ENCODE measurements at regions not wholly inside any gene's neighbourhood (a gene's known extent, or its start where the extent isn't known, plus 50 kb on each side); places are given as distances from the start of the nearest gene placed in this dataset.

- Histone ChIP-seq H4K5ac (ENCODE audit: insufficient read length, low read depth, low read length) (no peak overlapping the region), H3K4me1 (replicated peaks in 1 of 4; ENCODE audit: control insufficient read depth in 3 of 4, insufficient read depth in 4 of 4, low read length in 3 of 4) (no peaks in the 10 kb centered on the region), H3K79me1 (ENCODE audit: low read depth, low read length) (no peaks in the 10 kb centered on the region), H4K8ac (ENCODE audit: extremely low read depth, insufficient read depth, low read length) (no peak overlapping the region), H4K91ac (replicated peaks; ENCODE audit: insufficient read length, low read length) (no peak overlapping the region), H3K4me3 (ENCODE audit: extremely low read depth in 1 of 4, insufficient read depth in 2 of 4, low read depth in 3 of 4, low read length in 4 of 4) (no peak overlapping the region), H3K18ac (ENCODE audit: extremely low read depth, low read length) (no peak overlapping the region), H2BK12ac (ENCODE audit: low read depth, low read length) (no peak overlapping the region), H3K14ac (ENCODE audit: insufficient read length) (no peak overlapping the region), H2BK5ac (ENCODE audit: low read depth, low read length) (no peak overlapping the region), H3K36me3 (ENCODE audit: control insufficient read depth in 2 of 4, insufficient read depth in 4 of 4, low read length in 3 of 4) (no peaks in the 10 kb centered on the region), H3K9ac (replicated peaks in 1 of 4; ENCODE audit: extremely low read depth in 1 of 4, low read depth in 3 of 4, low read length in 3 of 4) (no peak overlapping the region), H2BK15ac (ENCODE audit: low read length) (no peak overlapping the region), H3K4me2 (ENCODE audit: insufficient read depth in 1 of 2, low read depth in 2 of 2, low read length in 2 of 2) (no peak overlapping the region), H2BK20ac (ENCODE audit: low read length) (no peak overlapping the region), H3K79me2 (ENCODE audit: control insufficient read depth in 1 of 2, insufficient read depth in 2 of 2, low read length in 2 of 2) (no peaks in the 10 kb centered on the region), H3K56ac (replicated peaks; ENCODE audit: insufficient read length, low read depth, low read length) (no peak overlapping the region), H3K27me3 (replicated peaks in 1 of 4; ENCODE audit: control insufficient read depth in 3 of 4, extremely low read depth in 1 of 4, insufficient read depth in 3 of 4, low read length in 3 of 4) (no peaks in the 10 kb centered on the region; a peak in 1 of 7 replicates), H2BK120ac (replicated peaks; ENCODE audit: low read depth, low read length) (no peak overlapping the region), H3K27ac (ENCODE audit: low read depth, low read length) (no peak overlapping the region), H2AK5ac (ENCODE audit: low read depth, low read length) (no peak overlapping the region), H3K9me3 (ENCODE audit: insufficient read depth in 2 of 2, low read depth in 1 of 2, low read length in 1 of 2) (no peaks in the 10 kb centered on the region), H3K4ac (replicated peaks; ENCODE audit: insufficient read length, low read depth, low read length) (no peak overlapping the region), H3K23me2 (ENCODE audit: low read depth, low read length) (no peaks in the 10 kb centered on the region; the same call in 1 of the 2 replicates), H3K23ac (ENCODE audit: insufficient read length) (no peak overlapping the region), H2AFZ (ENCODE audit: low read length) (no peak overlapping the region), H4K20me1 (replicated peaks in 1 of 2; ENCODE audit: control insufficient read depth in 1 of 2, insufficient read depth in 2 of 2, low read length in 2 of 2) (no peaks in the 10 kb centered on the region)
- DNase-seq (ENCODE audit: low read depth in 1 of 2, low spot score in 2 of 2), result no peak
- FAIRE-seq, result no peak
- 87% methylated on average over 10 of the region's 10 CpGs; no CpG with 5 or more reads in 1 of the 2 experiments for WGBS, 2 experiments (ENCODE audit: extremely low coverage in 1 of 2, insufficient coverage in 1 of 2, insufficient read length in 1 of 2, insufficient replicate concordance in 2 of 2, low coverage in 1 of 2, low lambda C conversion rate in 2 of 2, missing lambda C conversion rate in 1 of 2)
- POLR2A ChIA-PET (ENCODE audit: partially characterized antibody), result no interaction called here
- CTCF ChIA-PET (ENCODE audit: partially characterized antibody), result interaction anchor here (0.5 to 1.3 kb wide), 4 partner anchors 8 to 996 kb away, joined by 3 to 4 read pairs (median 3); no protein-coding TSS in a partner anchor
- TF ChIP-seq SUZ12 (IDR thresholded peaks at IDR 0.05; ENCODE audit: low read length) (no peak), RAD21 (IDR thresholded peaks at IDR 0.05 in 1 of 2, conservative IDR thresholded peaks at IDR 0.05 in 1 of 2; ENCODE audit: low read depth in 2 of 2, low read length in 2 of 2) (no peak), RBBP5 (IDR thresholded peaks at IDR 0.05; ENCODE audit: borderline replicate concordance, low read depth, low read length) (no peak), ATF3 (IDR thresholded peaks at IDR 0.05; ENCODE audit: insufficient read depth, low read depth, low read length) (no peak), TCF12 (IDR thresholded peaks at IDR 0.05; ENCODE audit: low read depth, low read length) (no peak), NANOG (IDR thresholded peaks at IDR 0.05; ENCODE audit: insufficient read depth, low read depth, low read length, poor library complexity, severe bottlenecking) (no peak)
Observed at GRCh38 chr2:216796115-216796840, 63.6 kb downstream of the TNP1 start.

All from H1 (cell line).